ENCODE measurements at regions not wholly inside any gene's neighbourhood (a gene's known extent, or its start where the extent isn't known, plus 50 kb on each side); places are given as distances from the start of the nearest gene placed in this dataset.

DNA sequence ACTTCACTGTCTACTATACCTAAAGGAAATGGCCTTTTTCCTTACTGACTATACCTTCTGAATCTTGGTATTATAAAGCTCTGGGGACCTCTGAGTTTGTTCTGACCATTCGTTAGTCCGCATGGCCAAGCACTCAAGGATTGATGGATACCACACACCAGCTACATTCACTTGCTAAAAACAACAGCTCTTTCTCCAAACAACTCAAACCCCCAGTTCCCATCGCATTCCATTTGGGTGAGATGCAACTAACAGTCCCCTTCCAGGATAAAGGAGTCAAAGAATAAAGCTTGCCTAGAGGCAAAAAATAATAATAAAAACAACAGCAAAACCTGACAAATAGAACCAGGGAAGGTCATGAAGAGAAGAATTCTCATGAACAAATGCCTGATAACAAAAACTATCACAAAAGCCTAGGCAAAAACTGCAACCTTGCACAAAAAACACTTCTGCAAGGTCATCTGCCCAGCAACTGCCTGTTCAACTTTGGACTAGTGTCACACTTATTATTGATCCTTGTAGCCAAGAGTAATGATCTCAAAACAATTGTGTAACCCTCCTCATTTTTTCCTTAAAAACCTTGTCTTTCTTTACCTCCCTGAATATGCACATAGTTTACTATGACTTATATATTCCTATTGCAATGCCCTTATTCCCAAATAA is 139.0 kb upstream of the GUCY1A2 start (continued):
- TF ChIP-seq, protein P1, sequence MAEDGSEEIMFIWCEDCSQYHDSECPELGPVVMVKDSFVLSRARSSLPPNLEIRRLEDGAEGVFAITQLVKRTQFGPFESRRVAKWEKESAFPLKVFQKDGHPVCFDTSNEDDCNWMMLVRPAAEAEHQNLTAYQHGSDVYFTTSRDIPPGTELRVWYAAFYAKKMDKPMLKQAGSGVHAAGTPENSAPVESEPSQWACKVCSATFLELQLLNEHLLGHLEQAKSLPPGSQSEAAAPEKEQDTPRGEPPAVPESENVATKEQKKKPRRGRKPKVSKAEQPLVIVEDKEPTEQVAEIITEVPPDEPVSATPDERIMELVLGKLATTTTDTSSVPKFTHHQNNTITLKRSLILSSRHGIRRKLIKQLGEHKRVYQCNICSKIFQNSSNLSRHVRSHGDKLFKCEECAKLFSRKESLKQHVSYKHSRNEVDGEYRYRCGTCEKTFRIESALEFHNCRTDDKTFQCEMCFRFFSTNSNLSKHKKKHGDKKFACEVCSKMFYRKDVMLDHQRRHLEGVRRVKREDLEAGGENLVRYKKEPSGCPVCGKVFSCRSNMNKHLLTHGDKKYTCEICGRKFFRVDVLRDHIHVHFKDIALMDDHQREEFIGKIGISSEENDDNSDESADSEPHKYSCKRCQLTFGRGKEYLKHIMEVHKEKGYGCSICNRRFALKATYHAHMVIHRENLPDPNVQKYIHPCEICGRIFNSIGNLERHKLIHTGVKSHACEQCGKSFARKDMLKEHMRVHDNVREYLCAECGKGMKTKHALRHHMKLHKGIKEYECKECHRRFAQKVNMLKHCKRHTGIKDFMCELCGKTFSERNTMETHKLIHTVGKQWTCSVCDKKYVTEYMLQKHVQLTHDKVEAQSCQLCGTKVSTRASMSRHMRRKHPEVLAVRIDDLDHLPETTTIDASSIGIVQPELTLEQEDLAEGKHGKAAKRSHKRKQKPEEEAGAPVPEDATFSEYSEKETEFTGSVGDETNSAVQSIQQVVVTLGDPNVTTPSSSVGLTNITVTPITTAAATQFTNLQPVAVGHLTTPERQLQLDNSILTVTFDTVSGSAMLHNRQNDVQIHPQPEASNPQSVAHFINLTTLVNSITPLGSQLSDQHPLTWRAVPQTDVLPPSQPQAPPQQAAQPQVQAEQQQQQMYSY (CRISPR knock-in tag; IDR thresholded peaks at IDR 0.05) = no peak
- no peak for TF ChIP-seq RORB (CRISPR knock-in tag; IDR thresholded peaks at IDR 0.05)
- TF ChIP-seq, protein P2, sequence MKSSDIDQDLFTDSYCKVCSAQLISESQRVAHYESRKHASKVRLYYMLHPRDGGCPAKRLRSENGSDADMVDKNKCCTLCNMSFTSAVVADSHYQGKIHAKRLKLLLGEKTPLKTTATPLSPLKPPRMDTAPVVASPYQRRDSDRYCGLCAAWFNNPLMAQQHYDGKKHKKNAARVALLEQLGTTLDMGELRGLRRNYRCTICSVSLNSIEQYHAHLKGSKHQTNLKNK (CRISPR knock-in tag; IDR thresholded peaks at IDR 0.05) = no peak
- TF ChIP-seq ZNF671 (CRISPR knock-in tag; IDR thresholded peaks at IDR 0.05) = no peak

DNA sequence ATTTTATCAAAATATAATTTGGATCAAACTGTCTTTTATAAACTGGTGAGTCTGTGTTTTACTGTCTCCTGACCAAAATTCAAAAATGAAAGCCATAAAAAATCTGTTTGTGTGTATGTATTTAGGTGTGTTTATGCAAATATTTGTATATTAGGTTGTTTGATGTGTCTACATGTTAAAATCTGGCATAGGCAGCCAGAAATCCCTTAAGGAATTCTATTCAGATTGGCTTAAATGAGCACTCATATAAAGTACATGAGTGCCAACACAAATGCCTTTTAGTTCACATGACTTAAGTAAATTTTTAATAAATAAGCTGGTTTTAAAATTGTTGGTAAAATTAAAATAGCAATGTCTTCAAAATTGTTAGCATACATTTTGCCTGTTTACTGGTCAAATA is 133.3 kb upstream of the GUCY1A2 start:
- TF ChIP-seq ZNF232 (CRISPR knock-in tag; IDR thresholded peaks at IDR 0.05) (no peak), ZBTB21 (CRISPR knock-in tag; IDR thresholded peaks at IDR 0.05; ENCODE audit: borderline replicate concordance) (no peak), TEAD1 (CRISPR knock-in tag; IDR thresholded peaks at IDR 0.05) (no peak), ZNF671 (CRISPR knock-in tag; IDR thresholded peaks at IDR 0.05) (no peak), TP53 (CRISPR knock-in tag; IDR thresholded peaks at IDR 0.05) (no peak), ELF4 (CRISPR knock-in tag; IDR thresholded peaks at IDR 0.05; ENCODE audit: low read depth) (no peak), ZNF396 (CRISPR knock-in tag; IDR thresholded peaks at IDR 0.05; ENCODE audit: borderline replicate concordance) (no peak), ATF1 (CRISPR knock-in tag; IDR thresholded peaks at IDR 0.05) (no peak)
- TF ChIP-seq, protein P1 (CRISPR knock-in tag; IDR thresholded peaks at IDR 0.05) = no peak
- TF ChIP-seq, protein P3, sequence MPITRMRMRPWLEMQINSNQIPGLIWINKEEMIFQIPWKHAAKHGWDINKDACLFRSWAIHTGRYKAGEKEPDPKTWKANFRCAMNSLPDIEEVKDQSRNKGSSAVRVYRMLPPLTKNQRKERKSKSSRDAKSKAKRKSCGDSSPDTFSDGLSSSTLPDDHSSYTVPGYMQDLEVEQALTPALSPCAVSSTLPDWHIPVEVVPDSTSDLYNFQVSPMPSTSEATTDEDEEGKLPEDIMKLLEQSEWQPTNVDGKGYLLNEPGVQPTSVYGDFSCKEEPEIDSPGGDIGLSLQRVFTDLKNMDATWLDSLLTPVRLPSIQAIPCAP (CRISPR knock-in tag; IDR thresholded peaks at IDR 0.05) = no peak
- TF ChIP-seq, protein P4, sequence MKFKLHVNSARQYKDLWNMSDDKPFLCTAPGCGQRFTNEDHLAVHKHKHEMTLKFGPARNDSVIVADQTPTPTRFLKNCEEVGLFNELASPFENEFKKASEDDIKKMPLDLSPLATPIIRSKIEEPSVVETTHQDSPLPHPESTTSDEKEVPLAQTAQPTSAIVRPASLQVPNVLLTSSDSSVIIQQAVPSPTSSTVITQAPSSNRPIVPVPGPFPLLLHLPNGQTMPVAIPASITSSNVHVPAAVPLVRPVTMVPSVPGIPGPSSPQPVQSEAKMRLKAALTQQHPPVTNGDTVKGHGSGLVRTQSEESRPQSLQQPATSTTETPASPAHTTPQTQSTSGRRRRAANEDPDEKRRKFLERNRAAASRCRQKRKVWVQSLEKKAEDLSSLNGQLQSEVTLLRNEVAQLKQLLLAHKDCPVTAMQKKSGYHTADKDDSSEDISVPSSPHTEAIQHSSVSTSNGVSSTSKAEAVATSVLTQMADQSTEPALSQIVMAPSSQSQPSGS (CRISPR knock-in tag; IDR thresholded peaks at IDR 0.05; ENCODE audit: borderline replicate concordance, low read depth) = no peak
- TF ChIP-seq, protein P5, sequence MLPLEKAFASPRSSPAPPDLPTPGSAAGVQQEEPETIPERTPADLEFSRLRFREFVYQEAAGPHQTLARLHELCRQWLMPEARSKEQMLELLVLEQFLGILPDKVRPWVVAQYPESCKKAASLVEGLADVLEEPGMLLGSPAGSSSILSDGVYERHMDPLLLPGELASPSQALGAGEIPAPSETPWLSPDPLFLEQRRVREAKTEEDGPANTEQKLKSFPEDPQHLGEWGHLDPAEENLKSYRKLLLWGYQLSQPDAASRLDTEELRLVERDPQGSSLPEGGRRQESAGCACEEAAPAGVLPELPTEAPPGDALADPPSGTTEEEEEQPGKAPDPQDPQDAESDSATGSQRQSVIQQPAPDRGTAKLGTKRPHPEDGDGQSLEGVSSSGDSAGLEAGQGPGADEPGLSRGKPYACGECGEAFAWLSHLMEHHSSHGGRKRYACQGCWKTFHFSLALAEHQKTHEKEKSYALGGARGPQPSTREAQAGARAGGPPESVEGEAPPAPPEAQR (CRISPR knock-in tag; IDR thresholded peaks at IDR 0.05) = no peak
- TF ChIP-seq, protein P6, sequence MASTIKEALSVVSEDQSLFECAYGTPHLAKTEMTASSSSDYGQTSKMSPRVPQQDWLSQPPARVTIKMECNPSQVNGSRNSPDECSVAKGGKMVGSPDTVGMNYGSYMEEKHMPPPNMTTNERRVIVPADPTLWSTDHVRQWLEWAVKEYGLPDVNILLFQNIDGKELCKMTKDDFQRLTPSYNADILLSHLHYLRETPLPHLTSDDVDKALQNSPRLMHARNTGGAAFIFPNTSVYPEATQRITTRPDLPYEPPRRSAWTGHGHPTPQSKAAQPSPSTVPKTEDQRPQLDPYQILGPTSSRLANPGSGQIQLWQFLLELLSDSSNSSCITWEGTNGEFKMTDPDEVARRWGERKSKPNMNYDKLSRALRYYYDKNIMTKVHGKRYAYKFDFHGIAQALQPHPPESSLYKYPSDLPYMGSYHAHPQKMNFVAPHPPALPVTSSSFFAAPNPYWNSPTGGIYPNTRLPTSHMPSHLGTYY (CRISPR knock-in tag; IDR thresholded peaks at IDR 0.05) = no peak
- Mint-ChIP-seq H3K9me3 (peaks cover 2% of the 10 kb centered on the region; the same call in 1 of the 2 replicates), H3K36me3 (no peaks in the 10 kb centered on the region), H3K4me1 (peaks cover 1% of the 10 kb centered on the region), H3K27ac (no peak overlapping the region), H3K27me3 (ENCODE audit: low read depth) (no peaks in the 10 kb centered on the region), H3K4me3 (no peak overlapping the region)
- ChIA-PET CTCF (no interaction called here), POLR2A (no interaction called here)
- no peak for ATAC-seq
- no peak for DNase-seq (ENCODE audit: low spot score)

Measured in WTC11 (cell line).